Left lung (tissue), 4 donors: ENCODE measurements at regions not wholly inside any gene's neighbourhood (a gene's known extent, or its start where the extent isn't known, plus 50 kb on each side); places are given as distances from the start of the nearest gene placed in this dataset.

Experiments
- ATAC-seq: fragments of 200-7000 bp; cut with Tn5 transposase; one replicate; pipeline ENCODE4 v1.9.1; 2020; ENCODE audit warnings: moderate library complexity
- DNase-seq, 4 donors: peaks; one replicate each; pipeline ENCODE4 v3.0.0-alpha.2; 2013 to 2020
- H3K27ac ChIP-seq, 2 donors: fragments of 200-600 bp; sonication (generic) in 1 of 2; one replicate each; pipeline versions ENCODE4 v1.5.0 to v1.8.0; 2020 to 2021
- H3K27me3 ChIP-seq, 2 donors: fragments of 200-600 bp; sonication (generic) in 1 of 2; one replicate each; pipeline versions ENCODE4 v1.5.0 to v1.8.0; 2020 to 2021
- H3K36me3 ChIP-seq, 2 donors: fragments of 200-600 bp; sonication (generic) in 1 of 2; one replicate each; pipeline versions ENCODE4 v1.5.0 to v1.8.0; 2020 to 2021
- H3K4me1 ChIP-seq, 2 donors: fragments of 200-600 bp; one replicate each; pipeline ENCODE4 v1.8.0; 2021
- H3K4me3 ChIP-seq, 2 donors: fragments of 200-600 bp; sonication (generic) in 1 of 2; one replicate each; pipeline versions ENCODE4 v1.5.0 to v1.8.0; 2020 to 2021; ENCODE audit warnings: mild to moderate bottlenecking in 1 of 2
- H3K9me3 ChIP-seq, 2 donors: fragments of 200-600 bp; sonication (generic) in 1 of 2; one replicate each; pipeline versions ENCODE4 v1.5.0 to v1.8.0; 2020 to 2021
- intact Hi-C, 2 donors: fragments of 100-400 bp; cut with DNase I; formaldehyde crosslinking; loops; one replicate each; pipeline versions ENCODE4 v1.11.2 to v1.14.2; 2022
- TF ChIP-seq, protein P1 (sequence below), 2 donors: fragments of 200-600 bp; sonication (generic) in 1 of 2; IDR thresholded peaks; one replicate each; pipeline versions ENCODE4 v1.5.0 to v1.8.0; 2021; ENCODE audit warnings: antibody characterized with exemption in 2 of 2
- donor health status: DM: no; HTN: yes; CAD: no.
- donor health status: DM: no; HTN: no; CAD: no.

DNA sequence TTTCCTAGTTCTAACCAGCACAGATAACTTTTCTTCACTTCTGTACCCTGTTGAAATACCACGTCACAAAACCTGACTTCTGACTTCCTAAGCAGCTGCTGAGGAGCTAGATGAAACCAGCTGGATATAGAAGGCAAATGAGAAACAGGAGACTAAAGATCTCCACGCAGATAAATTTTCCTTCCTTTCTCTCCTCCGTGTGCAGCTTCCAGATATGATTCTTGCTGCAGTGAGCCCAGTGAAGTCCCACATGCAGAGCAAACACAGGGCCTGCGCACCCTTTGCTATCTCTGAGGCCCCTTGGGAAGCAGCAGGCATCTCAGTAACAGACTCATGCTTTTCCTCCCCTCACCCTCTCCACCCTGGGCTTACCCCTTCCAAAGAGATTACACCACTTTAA, 1638.3 kb downstream of the MAT2B start:
- Histone ChIP-seq H3K36me3 (no peaks in the 10 kb centered on the region), H3K27ac (no peak overlapping the region), H3K9me3 (no peaks in the 10 kb centered on the region), H3K4me1 (no peaks in the 10 kb centered on the region), H3K4me3 (no peak overlapping the region), H3K27me3 (no peaks in the 10 kb centered on the region)
- TF ChIP-seq, protein P1, sequence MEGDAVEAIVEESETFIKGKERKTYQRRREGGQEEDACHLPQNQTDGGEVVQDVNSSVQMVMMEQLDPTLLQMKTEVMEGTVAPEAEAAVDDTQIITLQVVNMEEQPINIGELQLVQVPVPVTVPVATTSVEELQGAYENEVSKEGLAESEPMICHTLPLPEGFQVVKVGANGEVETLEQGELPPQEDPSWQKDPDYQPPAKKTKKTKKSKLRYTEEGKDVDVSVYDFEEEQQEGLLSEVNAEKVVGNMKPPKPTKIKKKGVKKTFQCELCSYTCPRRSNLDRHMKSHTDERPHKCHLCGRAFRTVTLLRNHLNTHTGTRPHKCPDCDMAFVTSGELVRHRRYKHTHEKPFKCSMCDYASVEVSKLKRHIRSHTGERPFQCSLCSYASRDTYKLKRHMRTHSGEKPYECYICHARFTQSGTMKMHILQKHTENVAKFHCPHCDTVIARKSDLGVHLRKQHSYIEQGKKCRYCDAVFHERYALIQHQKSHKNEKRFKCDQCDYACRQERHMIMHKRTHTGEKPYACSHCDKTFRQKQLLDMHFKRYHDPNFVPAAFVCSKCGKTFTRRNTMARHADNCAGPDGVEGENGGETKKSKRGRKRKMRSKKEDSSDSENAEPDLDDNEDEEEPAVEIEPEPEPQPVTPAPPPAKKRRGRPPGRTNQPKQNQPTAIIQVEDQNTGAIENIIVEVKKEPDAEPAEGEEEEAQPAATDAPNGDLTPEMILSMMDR (IDR thresholded peaks at IDR 0.05): no peak
- no peak for DNase-seq
- no peak for ATAC-seq
- intact Hi-C loops: no loop called here

- Histone ChIP-seq H3K9me3 (no peaks in the 10 kb centered on the region), H3K36me3 (no peaks in the 10 kb centered on the region), H3K27ac (no peak overlapping the region), H3K4me3 (no peak overlapping the region), H3K27me3 (no peaks in the 10 kb centered on the region), H3K4me1 (no peaks in the 10 kb centered on the region)
- TF ChIP-seq, protein P1 (IDR thresholded peaks at IDR 0.05): no peak
- intact Hi-C loops: no loop called here
- no peak for ATAC-seq
- DNase-seq: no peak
These were observed 1644.0 kb downstream of the MAT2B start for GRCh38 chr5:165149431-165149830.

- no peak for ATAC-seq
- TF ChIP-seq, protein P1 (IDR thresholded peaks at IDR 0.05): no peak
- no peak overlapping the region for H3K4me3 ChIP-seq
- intact Hi-C loops: no loop called here
- H3K9me3 ChIP-seq: no peaks in the 10 kb centered on the region
- no peaks in the 10 kb centered on the region for H3K27me3 ChIP-seq
- no peak for DNase-seq
- no peaks in the 10 kb centered on the region for H3K4me1 ChIP-seq
- no peaks in the 10 kb centered on the region for H3K36me3 ChIP-seq
- no peak overlapping the region for H3K27ac ChIP-seq
These were observed 1646.6 kb downstream of the MAT2B start for GRCh38 chr5:165152058-165152457.

DNA sequence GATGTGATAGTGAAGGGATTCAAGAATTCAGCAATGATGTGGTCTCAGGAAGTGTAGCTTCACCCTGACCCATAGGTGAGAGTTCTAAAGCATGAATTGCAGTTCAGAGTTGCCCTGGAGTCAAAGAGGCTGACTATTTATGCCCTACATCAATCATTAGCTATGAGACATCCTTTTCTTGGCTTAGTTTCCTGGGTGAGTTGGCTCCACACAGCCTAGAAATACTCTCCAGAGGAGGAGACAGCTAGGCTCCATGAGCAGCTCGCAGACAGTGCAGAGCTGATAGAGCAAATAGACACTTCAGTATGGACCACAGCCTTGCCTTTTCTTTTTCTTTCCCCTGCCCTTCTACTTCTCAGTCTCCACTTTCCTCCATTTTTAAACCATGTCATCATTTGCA, 1651.8 kb downstream of the MAT2B start:
- Histone ChIP-seq H3K9me3 (no peaks in the 10 kb centered on the region), H3K27me3 (no peaks in the 10 kb centered on the region), H3K36me3 (no peaks in the 10 kb centered on the region), H3K27ac (no peak overlapping the region), H3K4me1 (no peaks in the 10 kb centered on the region), H3K4me3 (no peak overlapping the region)
- TF ChIP-seq, protein P1 (IDR thresholded peaks at IDR 0.05): no peak
- intact Hi-C loops: no loop called here
- DNase-seq (no peak), ATAC-seq (no peak)

- Histone ChIP-seq H3K4me3 (no peak overlapping the region), H3K4me1 (no peaks in the 10 kb centered on the region)
- TF ChIP-seq, protein P1 (IDR thresholded peaks at IDR 0.05): no peak
These were observed 1655.8 kb downstream of the MAT2B start for GRCh38 chr5:165161204-165161603.

More at GRCh38 chr5:165161204-165161603, 1655.8 kb downstream of the MAT2B start:
- Histone ChIP-seq H3K36me3 (no peaks in the 10 kb centered on the region), H3K27ac (no peak overlapping the region), H3K27me3 (no peaks in the 10 kb centered on the region), H3K9me3 (no peaks in the 10 kb centered on the region)
- ATAC-seq (no peak), DNase-seq (no peak)
- intact Hi-C loops: no loop called here
